ENCODE measurements at regions not wholly inside any gene's neighbourhood (a gene's known extent, or its start where the extent isn't known, plus 50 kb on each side); places are given as distances from the start of the nearest gene placed in this dataset.

DNA sequence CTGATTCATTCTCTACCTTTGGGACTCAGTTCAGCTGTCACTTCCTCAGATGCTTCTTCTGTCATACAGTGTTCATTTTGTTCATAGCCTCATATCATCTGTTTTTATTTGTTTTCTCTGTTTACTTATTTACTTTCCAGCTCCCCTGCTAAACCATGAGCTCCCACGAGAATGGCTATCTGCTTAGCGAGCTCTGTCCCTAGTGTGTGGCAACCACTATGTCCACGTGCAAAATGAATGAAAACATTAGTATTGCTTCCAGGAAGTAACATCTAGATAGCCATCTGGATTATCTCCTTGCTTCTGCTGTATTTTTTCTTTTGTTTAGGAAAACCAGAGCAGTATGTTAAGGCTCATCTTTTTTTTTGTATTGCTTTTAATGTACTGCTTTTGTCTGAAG lies 417.0 kb upstream of the SLC35B3 start:
- TF ChIP-seq, protein P1, sequence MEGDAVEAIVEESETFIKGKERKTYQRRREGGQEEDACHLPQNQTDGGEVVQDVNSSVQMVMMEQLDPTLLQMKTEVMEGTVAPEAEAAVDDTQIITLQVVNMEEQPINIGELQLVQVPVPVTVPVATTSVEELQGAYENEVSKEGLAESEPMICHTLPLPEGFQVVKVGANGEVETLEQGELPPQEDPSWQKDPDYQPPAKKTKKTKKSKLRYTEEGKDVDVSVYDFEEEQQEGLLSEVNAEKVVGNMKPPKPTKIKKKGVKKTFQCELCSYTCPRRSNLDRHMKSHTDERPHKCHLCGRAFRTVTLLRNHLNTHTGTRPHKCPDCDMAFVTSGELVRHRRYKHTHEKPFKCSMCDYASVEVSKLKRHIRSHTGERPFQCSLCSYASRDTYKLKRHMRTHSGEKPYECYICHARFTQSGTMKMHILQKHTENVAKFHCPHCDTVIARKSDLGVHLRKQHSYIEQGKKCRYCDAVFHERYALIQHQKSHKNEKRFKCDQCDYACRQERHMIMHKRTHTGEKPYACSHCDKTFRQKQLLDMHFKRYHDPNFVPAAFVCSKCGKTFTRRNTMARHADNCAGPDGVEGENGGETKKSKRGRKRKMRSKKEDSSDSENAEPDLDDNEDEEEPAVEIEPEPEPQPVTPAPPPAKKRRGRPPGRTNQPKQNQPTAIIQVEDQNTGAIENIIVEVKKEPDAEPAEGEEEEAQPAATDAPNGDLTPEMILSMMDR (conservative IDR thresholded peaks at IDR 0.05; ENCODE audit: low read depth, low read length): no peak
- TF ChIP-seq EZH2 (IDR thresholded peaks at IDR 0.05; ENCODE audit: borderline replicate concordance, low read depth, low read length, poor library complexity, severe bottlenecking): no peak

Data from A673 (cell line).